MM.1S (cell line): ENCODE measurements at regions not wholly inside any gene's neighbourhood (a gene's known extent, or its start where the extent isn't known, plus 50 kb on each side); places are given as distances from the start of the nearest gene placed in this dataset.

Source experiments
- DNase-seq: peaks from one replicate; pipeline ENCODE4 v3.0.0-alpha.2; 2015
- H2AFZ ChIP-seq: fragments of 300-600 bp; sonication (generic); 2 replicates; pipeline ENCODE4 v1.6.0; 2016; ENCODE audit warnings: antibody characterized with exemption, low read length
- H3F3A ChIP-seq: fragments of 300-600 bp; sonication (generic); 2 replicates; pipeline ENCODE4 v1.6.1; 2016; ENCODE audit warnings: mild to moderate bottlenecking, antibody characterized with exemption, low read length, moderate library complexity, mixed read lengths; ENCODE audit not compliant: insufficient read depth
- H3K27ac ChIP-seq: fragments of 300-600 bp; sonication (generic); 2 replicates; pipeline ENCODE4 v1.5.1; 2016; ENCODE audit warnings: mild to moderate bottlenecking, low read length
- H3K27me3 ChIP-seq: fragments of 300-600 bp; sonication (generic); replicated peaks from 2 replicates; pipeline ENCODE4 v1.6.0; 2016; ENCODE audit warnings: low read length; ENCODE audit not compliant: insufficient read depth
- H3K36me3 ChIP-seq: fragments of 300-600 bp; sonication (generic); replicated peaks from 2 replicates; pipeline ENCODE4 v1.6.1; 2016; ENCODE audit warnings: mild to moderate bottlenecking, low read length, mixed read lengths; ENCODE audit not compliant: insufficient read depth
- H3K4me1 ChIP-seq: fragments of 300-600 bp; sonication (generic); 2 replicates; pipeline ENCODE4 v1.6.1; 2016; ENCODE audit warnings: low read length, mixed read lengths
- H3K4me2 ChIP-seq: fragments of 300-600 bp; sonication (generic); 2 replicates; pipeline ENCODE4 v1.6.0; 2016; ENCODE audit warnings: low read depth, low read length
- H3K4me3 ChIP-seq: fragments of 300-600 bp; sonication (generic); 2 replicates; pipeline ENCODE4 v1.5.1; 2016; ENCODE audit warnings: low read length, mixed read lengths
- H3K79me2 ChIP-seq: fragments of 300-600 bp; sonication (generic); 2 replicates; pipeline ENCODE4 v1.6.1; 2016; ENCODE audit warnings: mixed run types, low read length, mixed read lengths
- H3K9ac ChIP-seq: fragments of 300-600 bp; sonication (generic); 2 replicates; pipeline ENCODE4 v1.6.1; 2016; ENCODE audit warnings: low read length, mixed read lengths
- H3K9me2 ChIP-seq: fragments of 300-600 bp; sonication (generic); replicated peaks from 2 replicates; pipeline ENCODE4 v1.6.1; 2016; ENCODE audit warnings: mild to moderate bottlenecking, low read length, mixed read lengths; ENCODE audit not compliant: insufficient read depth
- H3K9me3 ChIP-seq: fragments of 300-600 bp; sonication (generic); replicated peaks from 2 replicates; pipeline ENCODE4 v1.6.1; 2016; ENCODE audit warnings: mild to moderate bottlenecking, low read length, mixed read lengths; ENCODE audit not compliant: insufficient read depth
- H4K20me1 ChIP-seq: fragments of 300-600 bp; sonication (generic); 2 replicates; pipeline ENCODE4 v1.6.1; 2016; ENCODE audit warnings: mild to moderate bottlenecking, low read length, moderate library complexity, mixed read lengths; ENCODE audit not compliant: insufficient read depth
- EZH2 ChIP-seq: fragments of 300-600 bp; sonication (generic); optimal IDR thresholded peaks from 2 replicates; pipeline ENCODE3; 2017; ENCODE audit warnings: low read depth, mild to moderate bottlenecking, antibody characterized with exemption, low read length, mixed read lengths
- EZH2phosphoT487 ChIP-seq: fragments of 300-600 bp; sonication (generic); IDR thresholded peaks from 2 replicates; pipeline ENCODE4 v1.6.1; 2018; ENCODE audit warnings: antibody characterized with exemption, low read length
- TF ChIP-seq, protein P1 (sequence below): fragments of 300-600 bp; sonication (generic); IDR thresholded peaks from 2 replicates; pipeline ENCODE4 v1.5.1; 2016; ENCODE audit warnings: antibody characterized with exemption, low read length, mixed read lengths

DNA sequence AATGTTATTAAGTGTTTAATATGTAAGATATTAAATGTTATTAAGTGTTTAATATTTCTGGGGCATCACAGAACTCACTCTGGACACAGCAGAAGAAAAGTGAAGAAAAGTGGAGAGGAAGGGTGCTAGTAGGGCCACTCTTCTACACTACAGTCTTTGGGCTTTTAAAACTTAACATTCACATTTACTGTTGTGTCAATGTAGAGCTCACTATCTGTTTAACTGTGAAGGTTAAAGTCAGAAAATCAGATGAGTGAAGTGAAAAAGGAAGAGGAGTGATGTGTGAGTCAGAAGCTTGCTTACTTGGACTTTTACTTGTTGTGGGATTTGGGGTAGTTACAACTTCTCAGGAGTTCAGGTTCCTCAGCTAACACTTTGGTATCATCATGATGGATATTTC lies 145.3 kb upstream of the DNAJC19 start:
- no peaks in the 10 kb centered on the region for H3K9me2 ChIP-seq
- DNase-seq = no peak
- no peaks in the 10 kb centered on the region for H3K27me3 ChIP-seq

DNA sequence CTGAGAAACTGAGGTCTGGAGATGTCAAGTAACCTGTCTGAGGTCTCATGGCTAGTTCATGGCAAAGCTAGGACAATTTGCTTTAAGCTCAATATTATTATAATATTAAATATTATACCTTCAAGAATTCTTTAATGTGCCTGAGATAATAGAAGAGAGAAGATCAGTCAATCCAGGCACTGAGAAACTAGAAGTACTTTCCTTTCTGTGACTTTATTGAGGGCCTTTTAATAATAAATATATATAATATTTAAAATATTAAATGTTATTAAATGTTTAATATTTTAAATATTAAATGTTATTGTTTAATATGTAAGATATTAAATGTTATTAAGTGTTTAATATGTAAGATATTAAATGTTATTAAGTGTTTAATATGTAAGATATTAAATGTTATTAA lies 144.3 kb upstream of the DNAJC19 start:
- no peak overlapping the region for H3K4me3 ChIP-seq
- no peak overlapping the region for H3K27ac ChIP-seq
- H4K20me1 ChIP-seq = no peaks in the 10 kb centered on the region
- H3F3A ChIP-seq = no peaks in the 10 kb centered on the region
- no peak overlapping the region for H3K9ac ChIP-seq
- no peaks in the 10 kb centered on the region for H3K4me1 ChIP-seq
- H3K36me3 ChIP-seq = no peaks in the 10 kb centered on the region
- H3K9me2 ChIP-seq = no peaks in the 10 kb centered on the region
- no peaks in the 10 kb centered on the region for H3K9me3 ChIP-seq
- no peak overlapping the region for H2AFZ ChIP-seq
- TF ChIP-seq, protein P1, sequence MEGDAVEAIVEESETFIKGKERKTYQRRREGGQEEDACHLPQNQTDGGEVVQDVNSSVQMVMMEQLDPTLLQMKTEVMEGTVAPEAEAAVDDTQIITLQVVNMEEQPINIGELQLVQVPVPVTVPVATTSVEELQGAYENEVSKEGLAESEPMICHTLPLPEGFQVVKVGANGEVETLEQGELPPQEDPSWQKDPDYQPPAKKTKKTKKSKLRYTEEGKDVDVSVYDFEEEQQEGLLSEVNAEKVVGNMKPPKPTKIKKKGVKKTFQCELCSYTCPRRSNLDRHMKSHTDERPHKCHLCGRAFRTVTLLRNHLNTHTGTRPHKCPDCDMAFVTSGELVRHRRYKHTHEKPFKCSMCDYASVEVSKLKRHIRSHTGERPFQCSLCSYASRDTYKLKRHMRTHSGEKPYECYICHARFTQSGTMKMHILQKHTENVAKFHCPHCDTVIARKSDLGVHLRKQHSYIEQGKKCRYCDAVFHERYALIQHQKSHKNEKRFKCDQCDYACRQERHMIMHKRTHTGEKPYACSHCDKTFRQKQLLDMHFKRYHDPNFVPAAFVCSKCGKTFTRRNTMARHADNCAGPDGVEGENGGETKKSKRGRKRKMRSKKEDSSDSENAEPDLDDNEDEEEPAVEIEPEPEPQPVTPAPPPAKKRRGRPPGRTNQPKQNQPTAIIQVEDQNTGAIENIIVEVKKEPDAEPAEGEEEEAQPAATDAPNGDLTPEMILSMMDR = no peak
- no peak for DNase-seq
- no peaks in the 10 kb centered on the region for H3K79me2 ChIP-seq
- no peak overlapping the region for H3K4me2 ChIP-seq
- no peaks in the 10 kb centered on the region for H3K27me3 ChIP-seq

More for the DNA sequence above, 145.3 kb upstream of the DNAJC19 start:
- Histone ChIP-seq H3F3A (no peaks in the 10 kb centered on the region), H3K4me3 (no peak overlapping the region), H3K79me2 (no peaks in the 10 kb centered on the region), H3K9me3 (no peaks in the 10 kb centered on the region), H2AFZ (no peak overlapping the region), H4K20me1 (no peaks in the 10 kb centered on the region), H3K4me2 (no peak overlapping the region), H3K36me3 (no peaks in the 10 kb centered on the region), H3K4me1 (no peaks in the 10 kb centered on the region), H3K27ac (no peak overlapping the region), H3K9ac (no peak overlapping the region)
- TF ChIP-seq, protein P1 = no peak
- TF ChIP-seq EZH2phosphoT487 (no peak), EZH2 (no peak)

GRCh38 chr3:181105646-181106045 lies 116.1 kb upstream of the DNAJC19 start:
- Histone ChIP-seq H3F3A (no peaks in the 10 kb centered on the region), H3K9me2 (no peaks in the 10 kb centered on the region), H3K4me3 (no peak overlapping the region), H3K4me2 (no peak overlapping the region), H3K27ac (no peak overlapping the region), H3K9ac (no peak overlapping the region), H3K27me3 (no peaks in the 10 kb centered on the region), H3K36me3 (no peaks in the 10 kb centered on the region), H2AFZ (no peak overlapping the region), H3K4me1 (no peaks in the 10 kb centered on the region), H3K9me3 (no peaks in the 10 kb centered on the region), H4K20me1 (no peaks in the 10 kb centered on the region), H3K79me2 (no peaks in the 10 kb centered on the region)
- no peak for DNase-seq
- TF ChIP-seq, protein P1 = no peak
- TF ChIP-seq EZH2phosphoT487 (no peak), EZH2 (no peak)
